SU-DHL-6 (cell line): ENCODE measurements at regions not wholly inside any gene's neighbourhood (a gene's known extent, or its start where the extent isn't known, plus 50 kb on each side); places are given as distances from the start of the nearest gene placed in this dataset.
"Not testable (repeated sequence)": the region's sequence is repeated elsewhere in the genome, so short reads cannot be mapped to it uniquely, and the experiment has no call there.

ENCODE experiments used
- CTCF ChIP-seq: fragments of 200-600 bp; sonication (generic); IDR thresholded peaks from one replicate; pipeline ENCODE4 v1.5.1; 2017; ENCODE audit warnings: antibody characterized with exemption, mild to moderate bottlenecking, low read length, moderate library complexity; ENCODE audit not compliant: insufficient read depth, poor library complexity, severe bottlenecking
- EZH2phosphoT487 ChIP-seq: fragments of 200-600 bp; sonication (generic), shearing (Covaris generic); conservative IDR thresholded peaks from 2 replicates; pipeline ENCODE4 v1.6.1; 2018; ENCODE audit warnings: mild to moderate bottlenecking, antibody characterized with exemption, low read length, moderate library complexity, mixed read lengths

GRCh38 chr15:20288800-20289537 lies 252.6 kb downstream of the GOLGA6L6 start:
- TF ChIP-seq CTCF, EZH2phosphoT487: not testable (repeated sequence)
